Ovary (tissue), 3 donors: ENCODE measurements at regions not wholly inside any gene's neighbourhood (a gene's known extent, or its start where the extent isn't known, plus 50 kb on each side); places are given as distances from the start of the nearest gene placed in this dataset.

ENCODE experiments used
- CTCF ChIP-seq, 3 donors: fragments of 450-650 bp in 2 of 3; fragments of 200-600 bp in 1 of 3; IDR thresholded peaks; one replicate each; pipeline versions ENCODE4 v1.5.1 to v1.8.0; 2016 to 2022; ENCODE audit warnings: antibody characterized with exemption in 3 of 3, mild to moderate bottlenecking in 1 of 3
- EP300 ChIP-seq: sonication (generic); formaldehyde crosslinking; IDR thresholded peaks from one replicate; pipeline ENCODE4 v1.6.1; 2017; ENCODE audit warnings: antibody characterized with exemption
- POLR2A ChIP-seq: fragments of 450-650 bp; IDR thresholded peaks from one replicate; pipeline ENCODE4 v1.6.1; 2017; ENCODE audit warnings: antibody characterized with exemption, mild to moderate bottlenecking, moderate library complexity
- donor health status: DM: no; HTN: no; CAD: no.

GRCh38 chr2:9780368-9781130, 62.7 kb upstream of the TAF1B start:
- TF ChIP-seq EP300 (no peak), CTCF (IDR thresholded peaks at IDR 0.05) (no peak), POLR2A (no peak)
